BE2C (cell line): ENCODE measurements at regions not wholly inside any gene's neighbourhood (a gene's known extent, or its start where the extent isn't known, plus 50 kb on each side); places are given as distances from the start of the nearest gene placed in this dataset.
"Not testable (repeated sequence)": the region's sequence is repeated elsewhere in the genome, so short reads cannot be mapped to it uniquely, and the experiment has no call there.

ENCODE experiments used
- DNase-seq: peaks from one replicate; pipeline ENCODE4 v3.0.0-alpha.2; 2020
- H3K27me3 ChIP-seq: fragments of 250-450 bp; sonication (Bioruptor Pico); 2 replicates; pipeline ENCODE4 v1.5.1; 2020; ENCODE audit warnings: mild to moderate bottlenecking
- H3K36me3 ChIP-seq: fragments of 250-450 bp; sonication (Bioruptor Pico); 2 replicates; pipeline ENCODE4 v1.5.1; 2020; ENCODE audit warnings: mild to moderate bottlenecking
- H3K4me1 ChIP-seq: fragments of 250-450 bp; sonication (Bioruptor Pico); 2 replicates; pipeline ENCODE4 v1.5.1; 2020
- H3K4me3 ChIP-seq: 2 replicates; pipeline ENCODE4 v1.5.1; 2011; ENCODE audit warnings: low read depth, low read length
- H3K9me3 ChIP-seq: fragments of 250-450 bp; sonication (Bioruptor Pico); 2 replicates; pipeline ENCODE4 v1.5.1; 2020
- TF ChIP-seq, protein P1 (sequence below): IDR thresholded peaks from 2 replicates; pipeline ENCODE4 v1.5.1; 2012; ENCODE audit warnings: mild to moderate bottlenecking, low read depth, low read length

DNA sequence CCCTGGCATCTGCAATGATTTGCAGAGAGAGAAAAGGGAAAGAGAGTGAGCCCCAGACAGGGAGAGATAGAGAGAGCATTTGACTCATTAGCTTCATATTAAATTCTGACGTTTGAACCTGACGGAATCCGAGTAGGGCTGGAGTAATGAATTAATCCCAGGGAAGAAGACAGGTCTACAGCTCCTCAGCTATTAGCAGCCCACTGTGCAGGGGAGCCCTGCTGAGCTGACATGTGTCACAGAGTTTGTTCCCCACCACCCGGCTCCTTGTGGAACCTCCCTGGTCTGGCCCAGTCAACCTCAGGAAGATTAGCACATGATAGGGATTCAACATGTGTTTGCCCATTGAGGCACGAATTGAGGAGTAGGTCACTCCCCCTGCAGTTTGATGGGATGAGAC, 404.0 kb downstream of the BUD13 start:
- peaks cover 21% of the 10 kb centered on the region for H3K4me1 ChIP-seq
- no peak overlapping the region for H3K4me3 ChIP-seq
- H3K36me3 ChIP-seq, result no peaks in the 10 kb centered on the region
- no peaks in the 10 kb centered on the region for H3K9me3 ChIP-seq
- no peaks in the 10 kb centered on the region for H3K27me3 ChIP-seq
- DNase-seq, result no peak
- TF ChIP-seq, protein P1, sequence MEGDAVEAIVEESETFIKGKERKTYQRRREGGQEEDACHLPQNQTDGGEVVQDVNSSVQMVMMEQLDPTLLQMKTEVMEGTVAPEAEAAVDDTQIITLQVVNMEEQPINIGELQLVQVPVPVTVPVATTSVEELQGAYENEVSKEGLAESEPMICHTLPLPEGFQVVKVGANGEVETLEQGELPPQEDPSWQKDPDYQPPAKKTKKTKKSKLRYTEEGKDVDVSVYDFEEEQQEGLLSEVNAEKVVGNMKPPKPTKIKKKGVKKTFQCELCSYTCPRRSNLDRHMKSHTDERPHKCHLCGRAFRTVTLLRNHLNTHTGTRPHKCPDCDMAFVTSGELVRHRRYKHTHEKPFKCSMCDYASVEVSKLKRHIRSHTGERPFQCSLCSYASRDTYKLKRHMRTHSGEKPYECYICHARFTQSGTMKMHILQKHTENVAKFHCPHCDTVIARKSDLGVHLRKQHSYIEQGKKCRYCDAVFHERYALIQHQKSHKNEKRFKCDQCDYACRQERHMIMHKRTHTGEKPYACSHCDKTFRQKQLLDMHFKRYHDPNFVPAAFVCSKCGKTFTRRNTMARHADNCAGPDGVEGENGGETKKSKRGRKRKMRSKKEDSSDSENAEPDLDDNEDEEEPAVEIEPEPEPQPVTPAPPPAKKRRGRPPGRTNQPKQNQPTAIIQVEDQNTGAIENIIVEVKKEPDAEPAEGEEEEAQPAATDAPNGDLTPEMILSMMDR, result no peak

DNA sequence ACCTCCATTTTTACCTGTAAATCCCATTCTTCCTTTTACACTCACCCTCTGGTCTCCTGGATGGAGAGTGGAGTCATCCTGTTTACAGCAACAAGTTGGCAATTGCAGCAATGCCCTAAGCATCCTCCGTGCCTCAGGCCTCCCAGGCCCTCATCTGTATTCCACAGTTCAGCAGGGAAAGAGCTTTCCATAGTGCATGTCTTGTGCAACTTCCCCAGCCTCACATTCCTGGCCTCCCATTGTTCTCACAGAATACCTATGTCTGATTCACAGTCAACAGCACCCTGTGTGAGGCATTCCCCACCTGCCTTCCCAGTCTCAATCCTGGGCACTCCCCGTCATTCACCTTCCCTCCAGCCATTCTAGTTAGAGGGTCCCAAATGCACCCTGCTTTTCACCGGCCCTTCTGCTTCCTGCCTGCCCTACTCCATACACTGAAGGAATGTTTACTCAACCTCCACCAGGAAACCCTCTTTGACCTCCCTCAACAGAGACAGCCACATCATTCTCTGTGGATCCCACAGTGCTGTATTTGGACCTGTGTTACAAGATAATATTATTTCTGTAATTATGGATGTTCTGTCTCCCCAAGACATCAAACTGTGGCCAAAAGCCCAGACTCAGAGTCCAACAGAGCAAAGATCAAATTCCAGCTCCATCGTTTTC, 405.7 kb downstream of the BUD13 start:
- Histone ChIP-seq H3K4me1 (peaks cover 17% of the 10 kb centered on the region), H3K9me3 (no peaks in the 10 kb centered on the region), H3K4me3 (no peak overlapping the region), H3K36me3 (no peaks in the 10 kb centered on the region), H3K27me3 (no peaks in the 10 kb centered on the region)
- TF ChIP-seq, protein P1, result no peak
- no peak for DNase-seq

DNA sequence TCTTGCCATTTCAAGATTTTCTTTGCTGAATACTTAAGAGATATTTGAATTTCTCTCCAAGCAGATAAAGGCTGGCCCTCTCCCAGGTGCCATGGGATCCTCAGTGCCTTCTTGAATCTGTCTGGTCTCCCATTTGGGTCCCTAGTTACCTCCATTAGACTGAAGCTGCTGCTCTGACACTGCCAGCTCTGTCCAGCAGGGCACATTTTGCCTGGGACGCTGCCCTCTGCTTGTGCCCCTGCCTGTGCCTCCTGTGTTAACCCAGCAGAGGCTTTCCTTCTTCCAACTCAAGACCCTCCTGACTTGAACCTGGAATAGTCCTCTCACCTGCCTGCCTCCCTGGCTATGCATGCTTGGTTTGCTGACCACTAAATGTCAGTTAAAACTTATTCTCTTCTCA, 406.3 kb downstream of the BUD13 start:
- DNase-seq, result no peak
- no peaks in the 10 kb centered on the region for H3K27me3 ChIP-seq
- peaks cover 11% of the 10 kb centered on the region for H3K4me1 ChIP-seq
- no peaks in the 10 kb centered on the region for H3K36me3 ChIP-seq
- TF ChIP-seq, protein P1, result no peak
- no peaks in the 10 kb centered on the region for H3K9me3 ChIP-seq
- no peak overlapping the region for H3K4me3 ChIP-seq

DNA sequence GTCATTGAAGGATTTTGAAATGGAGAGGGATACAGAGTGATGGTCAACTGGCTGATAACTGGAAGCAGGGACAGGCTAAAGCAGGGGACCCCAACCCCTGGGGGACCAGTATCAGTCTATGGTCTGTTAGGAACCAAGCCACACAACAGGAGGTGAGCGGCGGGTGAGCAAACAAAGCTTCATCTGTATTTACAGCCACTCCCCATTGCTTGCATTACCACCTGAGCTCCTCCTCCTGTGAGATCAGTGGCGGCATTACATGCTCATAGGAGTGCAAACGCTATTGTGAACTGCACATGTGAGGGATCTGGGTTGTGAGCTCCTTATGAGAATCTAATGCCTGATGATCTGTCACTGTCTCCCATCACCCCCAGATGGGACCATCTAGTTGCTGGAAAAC, 407.9 kb downstream of the BUD13 start:
- H3K4me1 ChIP-seq, H3K27me3 ChIP-seq, H3K36me3 ChIP-seq, H3K9me3 ChIP-seq, H3K4me3 ChIP-seq, DNase-seq: not testable (repeated sequence)

DNA sequence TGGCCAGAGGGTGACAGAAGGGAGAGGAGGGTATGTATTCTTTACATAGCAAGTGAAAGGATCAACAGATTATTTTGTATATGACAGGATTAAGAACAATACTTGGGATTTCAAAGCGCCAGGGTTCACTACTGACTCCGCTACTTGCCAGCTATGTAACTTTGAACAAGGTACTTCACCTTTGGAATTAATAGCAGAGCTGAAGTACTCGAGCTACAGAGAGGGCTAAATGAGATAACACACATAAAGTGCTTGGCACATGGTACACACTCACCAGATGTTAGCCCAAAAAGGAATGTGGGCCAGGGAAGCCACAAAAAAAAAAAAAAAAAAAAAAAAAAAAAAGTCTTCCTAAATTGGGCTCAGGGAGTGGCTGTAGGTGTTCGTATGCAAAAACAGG, 408.4 kb downstream of the BUD13 start:
- Histone ChIP-seq H3K27me3 (no peaks in the 10 kb centered on the region), H3K4me3 (no peak overlapping the region), H3K4me1 (no peaks in the 10 kb centered on the region), H3K36me3 (no peaks in the 10 kb centered on the region), H3K9me3 (no peaks in the 10 kb centered on the region)
- TF ChIP-seq, protein P1, result no peak
- no peak for DNase-seq

DNA sequence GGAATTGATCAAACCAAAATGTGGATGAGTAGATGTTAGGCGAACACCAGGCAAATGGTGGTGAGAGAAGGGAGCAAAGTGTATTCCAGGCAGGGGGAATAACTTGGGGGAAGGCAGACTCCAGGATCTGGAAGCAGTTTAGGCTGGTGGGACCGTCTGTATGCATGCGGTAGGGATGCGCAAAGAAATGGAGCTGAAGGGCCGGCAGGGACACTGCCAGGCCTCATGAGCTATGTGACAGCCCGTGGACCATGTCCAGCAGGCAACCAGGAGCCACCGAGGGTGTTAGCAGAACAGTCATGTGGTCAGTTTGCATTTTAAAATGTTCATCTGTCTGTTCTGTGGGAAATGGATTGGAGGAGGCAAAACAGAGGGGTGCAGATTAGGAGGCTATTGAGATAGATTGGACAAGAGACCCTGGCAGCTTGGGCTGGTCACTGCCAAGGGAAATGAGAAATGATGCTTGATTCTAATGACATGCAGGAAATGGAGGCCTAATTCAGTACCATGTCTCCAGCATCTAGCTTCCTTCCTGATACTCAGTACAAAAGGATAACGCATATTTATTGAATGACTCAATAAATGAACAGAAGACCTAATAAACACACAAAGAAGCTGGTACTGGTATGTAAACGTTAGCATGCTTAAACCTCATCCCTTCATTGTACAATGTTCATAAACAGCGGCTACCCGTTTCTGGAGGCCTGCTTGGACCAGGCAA, 412.4 kb downstream of the BUD13 start:
- TF ChIP-seq, protein P1, result no peak
- Histone ChIP-seq H3K9me3 (no peaks in the 10 kb centered on the region), H3K36me3 (no peaks in the 10 kb centered on the region), H3K4me3 (no peak overlapping the region), H3K4me1 (no peaks in the 10 kb centered on the region), H3K27me3 (no peaks in the 10 kb centered on the region)
- DNase-seq, result no peak
